ENCODE measurements at regions not wholly inside any gene's neighbourhood (a gene's known extent, or its start where the extent isn't known, plus 50 kb on each side); places are given as distances from the start of the nearest gene placed in this dataset.
"Not testable (repeated sequence)": the region's sequence is repeated elsewhere in the genome, so short reads cannot be mapped to it uniquely, and the experiment has no call there.

- H3K4me3 ChIP-seq (ENCODE audit: low read length): no peak overlapping the region
- H3K27me3 ChIP-seq (ENCODE audit: insufficient read depth, low read length): no peaks in the 10 kb centered on the region
- no peaks in the 10 kb centered on the region for H3K9me3 ChIP-seq (ENCODE audit: low read length)
- no peak overlapping the region for H2AFZ ChIP-seq (ENCODE audit: low read depth, low read length)
- H3K36me3 ChIP-seq (ENCODE audit: insufficient read depth, low read length): no peaks in the 10 kb centered on the region
- no peaks in the 10 kb centered on the region for H3K4me1 ChIP-seq (ENCODE audit: insufficient read depth, low read length)
These were observed 196.3 kb upstream of the LMCD1 start for GRCh38 chr3:8305371-8305770.

- no peak overlapping the region for H2AFZ ChIP-seq (ENCODE audit: low read depth, low read length)
- no peak overlapping the region for H3K4me3 ChIP-seq (ENCODE audit: low read length)
- H3K4me1 ChIP-seq (ENCODE audit: insufficient read depth, low read length): no peaks in the 10 kb centered on the region
- H3K9me3 ChIP-seq (ENCODE audit: low read length): no peaks in the 10 kb centered on the region
- no peaks in the 10 kb centered on the region for H3K27me3 ChIP-seq (ENCODE audit: insufficient read depth, low read length)
- no peaks in the 10 kb centered on the region for H3K36me3 ChIP-seq (ENCODE audit: insufficient read depth, low read length)
These were observed 194.0 kb upstream of the LMCD1 start for GRCh38 chr3:8307545-8308110.

- Histone ChIP-seq H3K4me1 (ENCODE audit: insufficient read depth, low read length) (peaks cover 7% of the 10 kb centered on the region), H3K36me3 (ENCODE audit: insufficient read depth, low read length) (no peaks in the 10 kb centered on the region), H3K9me3 (ENCODE audit: low read length) (no peaks in the 10 kb centered on the region), H3K27me3 (ENCODE audit: insufficient read depth, low read length) (no peaks in the 10 kb centered on the region), H3K4me3 (ENCODE audit: low read length) (no peak overlapping the region), H2AFZ (ENCODE audit: low read depth, low read length) (no peak overlapping the region)
These were observed 190.3 kb upstream of the LMCD1 start for GRCh38 chr3:8311321-8311720.

GRCh38 chr3:8312685-8313084 lies 188.9 kb upstream of the LMCD1 start:
- peaks cover 7% of the 10 kb centered on the region for H3K4me1 ChIP-seq (ENCODE audit: insufficient read depth, low read length)
- H2AFZ ChIP-seq (ENCODE audit: low read depth, low read length): no peak overlapping the region
- H3K9me3 ChIP-seq (ENCODE audit: low read length): no peaks in the 10 kb centered on the region
- no peaks in the 10 kb centered on the region for H3K36me3 ChIP-seq (ENCODE audit: insufficient read depth, low read length)
- no peak overlapping the region for H3K4me3 ChIP-seq (ENCODE audit: low read length)
- no peaks in the 10 kb centered on the region for H3K27me3 ChIP-seq (ENCODE audit: insufficient read depth, low read length)

GRCh38 chr3:8313560-8314267 lies 187.9 kb upstream of the LMCD1 start:
- Histone ChIP-seq H3K9me3 (ENCODE audit: low read length) (no peaks in the 10 kb centered on the region), H3K27me3 (ENCODE audit: insufficient read depth, low read length) (no peaks in the 10 kb centered on the region), H3K4me1 (ENCODE audit: insufficient read depth, low read length) (peaks cover 7% of the 10 kb centered on the region), H2AFZ (ENCODE audit: low read depth, low read length) (no peak overlapping the region), H3K4me3 (ENCODE audit: low read length) (no peak overlapping the region), H3K36me3 (ENCODE audit: insufficient read depth, low read length) (no peaks in the 10 kb centered on the region)

- not testable (repeated sequence) for H3K27me3 ChIP-seq (ENCODE audit: insufficient read depth, low read length); H2AFZ ChIP-seq (ENCODE audit: low read depth, low read length); H3K36me3 ChIP-seq (ENCODE audit: insufficient read depth, low read length); H3K9me3 ChIP-seq (ENCODE audit: low read length); H3K4me1 ChIP-seq (ENCODE audit: insufficient read depth, low read length); H3K4me3 ChIP-seq (ENCODE audit: low read length)
These were observed 186.1 kb upstream of the LMCD1 start for GRCh38 chr3:8315526-8315925.

- Histone ChIP-seq H2AFZ (ENCODE audit: low read depth, low read length) (no peak overlapping the region), H3K9me3 (ENCODE audit: low read length) (no peaks in the 10 kb centered on the region), H3K4me1 (ENCODE audit: insufficient read depth, low read length) (peaks cover 7% of the 10 kb centered on the region), H3K4me3 (ENCODE audit: low read length) (no peak overlapping the region), H3K36me3 (ENCODE audit: insufficient read depth, low read length) (no peaks in the 10 kb centered on the region), H3K27me3 (ENCODE audit: insufficient read depth, low read length) (no peaks in the 10 kb centered on the region)
These were observed 183.7 kb upstream of the LMCD1 start for GRCh38 chr3:8317661-8318649.

GRCh38 chr3:8319935-8320634 lies 181.5 kb upstream of the LMCD1 start:
- H3K9me3 ChIP-seq (ENCODE audit: low read length): no peaks in the 10 kb centered on the region
- H3K27me3 ChIP-seq (ENCODE audit: insufficient read depth, low read length): no peaks in the 10 kb centered on the region
- H3K4me3 ChIP-seq (ENCODE audit: low read length): no peak overlapping the region
- no peaks in the 10 kb centered on the region for H3K4me1 ChIP-seq (ENCODE audit: insufficient read depth, low read length)
- no peak overlapping the region for H2AFZ ChIP-seq (ENCODE audit: low read depth, low read length)
- no peaks in the 10 kb centered on the region for H3K36me3 ChIP-seq (ENCODE audit: insufficient read depth, low read length)

- no peak overlapping the region for H2AFZ ChIP-seq (ENCODE audit: low read depth, low read length)
- no peaks in the 10 kb centered on the region for H3K36me3 ChIP-seq (ENCODE audit: insufficient read depth, low read length)
- no peaks in the 10 kb centered on the region for H3K4me1 ChIP-seq (ENCODE audit: insufficient read depth, low read length)
- H3K27me3 ChIP-seq (ENCODE audit: insufficient read depth, low read length): no peaks in the 10 kb centered on the region
- no peak overlapping the region for H3K4me3 ChIP-seq (ENCODE audit: low read length)
- H3K9me3 ChIP-seq (ENCODE audit: low read length): no peaks in the 10 kb centered on the region
These were observed 180.7 kb upstream of the LMCD1 start for GRCh38 chr3:8320711-8321458.

GRCh38 chr3:8324747-8325146 lies 176.9 kb upstream of the LMCD1 start:
- Histone ChIP-seq H3K4me3 (ENCODE audit: low read length) (no peak overlapping the region), H3K36me3 (ENCODE audit: insufficient read depth, low read length) (no peaks in the 10 kb centered on the region), H3K9me3 (ENCODE audit: low read length) (no peaks in the 10 kb centered on the region), H3K27me3 (ENCODE audit: insufficient read depth, low read length) (no peaks in the 10 kb centered on the region), H3K4me1 (ENCODE audit: insufficient read depth, low read length) (peaks cover 11% of the 10 kb centered on the region), H2AFZ (ENCODE audit: low read depth, low read length) (no peak overlapping the region)

- Histone ChIP-seq H3K27me3 (ENCODE audit: insufficient read depth, low read length) (no peaks in the 10 kb centered on the region), H3K4me1 (ENCODE audit: insufficient read depth, low read length) (peaks cover 11% of the 10 kb centered on the region), H3K9me3 (ENCODE audit: low read length) (no peaks in the 10 kb centered on the region), H3K4me3 (ENCODE audit: low read length) (no peak overlapping the region), H2AFZ (ENCODE audit: low read depth, low read length) (no peak overlapping the region), H3K36me3 (ENCODE audit: insufficient read depth, low read length) (no peaks in the 10 kb centered on the region)
These were observed 176.3 kb upstream of the LMCD1 start for GRCh38 chr3:8325306-8325705.

- not testable (repeated sequence) for H2AFZ ChIP-seq (ENCODE audit: low read depth, low read length); H3K27me3 ChIP-seq (ENCODE audit: insufficient read depth, low read length); H3K4me3 ChIP-seq (ENCODE audit: low read length); H3K9me3 ChIP-seq (ENCODE audit: low read length); H3K36me3 ChIP-seq (ENCODE audit: insufficient read depth, low read length)
- peaks cover 11% of the 10 kb centered on the region for H3K4me1 ChIP-seq (ENCODE audit: insufficient read depth, low read length)
These were observed 175.8 kb upstream of the LMCD1 start for GRCh38 chr3:8325833-8326232.

Data from neuron (in vitro differentiated cells).